HL-60 (cell line): ENCODE measurements at regions not wholly inside any gene's neighbourhood (a gene's known extent, or its start where the extent isn't known, plus 50 kb on each side); places are given as distances from the start of the nearest gene placed in this dataset.

Experiments used
- POLR2AphosphoS5 ChIP-seq: IDR thresholded peaks from 2 replicates; pipeline ENCODE4 v1.6.1; 2012; ENCODE audit warnings: low read depth
- SPI1 ChIP-seq: IDR thresholded peaks from 2 replicates; pipeline ENCODE4 v1.6.1; 2012; ENCODE audit warnings: low read depth, mild to moderate bottlenecking, borderline replicate concordance
- TF ChIP-seq, protein P1 (sequence below): IDR thresholded peaks from one replicate; pipeline ENCODE4 v1.5.1; 2011; ENCODE audit warnings: low read length, control low read depth, inconsistent platforms; ENCODE audit not compliant: insufficient read depth

DNA sequence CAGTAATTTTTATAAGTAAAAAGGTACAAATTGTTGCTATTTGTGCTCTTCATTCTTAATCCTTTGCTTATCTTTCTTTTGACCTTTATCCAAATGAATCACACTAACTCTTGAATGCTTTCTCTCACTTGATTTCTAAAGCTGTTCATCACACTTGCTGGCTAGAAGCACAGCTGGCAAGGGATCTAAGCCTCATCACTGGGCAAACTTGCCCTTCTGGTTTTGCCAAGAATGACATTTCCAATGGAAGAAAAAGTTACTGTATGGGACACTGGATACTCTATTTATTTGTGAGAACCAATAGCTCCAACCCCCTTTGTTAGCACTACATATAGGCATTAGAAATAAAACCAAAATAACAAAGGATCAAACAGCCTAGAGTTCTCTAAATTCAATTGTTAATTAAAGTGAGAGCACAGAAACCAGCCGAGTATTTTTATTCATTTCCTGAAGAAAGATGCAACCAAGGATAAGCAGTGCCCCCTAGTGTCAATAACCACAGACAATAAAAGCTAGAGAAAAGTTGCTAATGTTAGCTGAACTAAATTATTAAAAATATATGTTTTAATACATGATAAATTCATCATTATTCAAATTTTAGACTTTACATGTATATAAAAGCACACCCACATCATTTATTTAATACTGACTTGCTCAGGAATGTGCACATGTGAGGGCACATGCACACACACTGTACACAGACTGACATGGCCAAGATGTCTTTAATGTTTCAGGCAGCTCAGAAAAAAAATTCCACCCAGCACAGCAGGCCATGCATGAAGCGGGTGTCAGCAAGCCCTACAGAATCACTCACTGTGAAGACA is 59.8 kb upstream of the POU5F2 start:
- TF ChIP-seq POLR2AphosphoS5 (no peak), SPI1 (no peak)
- TF ChIP-seq, protein P1, sequence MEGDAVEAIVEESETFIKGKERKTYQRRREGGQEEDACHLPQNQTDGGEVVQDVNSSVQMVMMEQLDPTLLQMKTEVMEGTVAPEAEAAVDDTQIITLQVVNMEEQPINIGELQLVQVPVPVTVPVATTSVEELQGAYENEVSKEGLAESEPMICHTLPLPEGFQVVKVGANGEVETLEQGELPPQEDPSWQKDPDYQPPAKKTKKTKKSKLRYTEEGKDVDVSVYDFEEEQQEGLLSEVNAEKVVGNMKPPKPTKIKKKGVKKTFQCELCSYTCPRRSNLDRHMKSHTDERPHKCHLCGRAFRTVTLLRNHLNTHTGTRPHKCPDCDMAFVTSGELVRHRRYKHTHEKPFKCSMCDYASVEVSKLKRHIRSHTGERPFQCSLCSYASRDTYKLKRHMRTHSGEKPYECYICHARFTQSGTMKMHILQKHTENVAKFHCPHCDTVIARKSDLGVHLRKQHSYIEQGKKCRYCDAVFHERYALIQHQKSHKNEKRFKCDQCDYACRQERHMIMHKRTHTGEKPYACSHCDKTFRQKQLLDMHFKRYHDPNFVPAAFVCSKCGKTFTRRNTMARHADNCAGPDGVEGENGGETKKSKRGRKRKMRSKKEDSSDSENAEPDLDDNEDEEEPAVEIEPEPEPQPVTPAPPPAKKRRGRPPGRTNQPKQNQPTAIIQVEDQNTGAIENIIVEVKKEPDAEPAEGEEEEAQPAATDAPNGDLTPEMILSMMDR, result no peak
